ENCODE measurements at regions not wholly inside any gene's neighbourhood (a gene's known extent, or its start where the extent isn't known, plus 50 kb on each side); places are given as distances from the start of the nearest gene placed in this dataset.

DNA sequence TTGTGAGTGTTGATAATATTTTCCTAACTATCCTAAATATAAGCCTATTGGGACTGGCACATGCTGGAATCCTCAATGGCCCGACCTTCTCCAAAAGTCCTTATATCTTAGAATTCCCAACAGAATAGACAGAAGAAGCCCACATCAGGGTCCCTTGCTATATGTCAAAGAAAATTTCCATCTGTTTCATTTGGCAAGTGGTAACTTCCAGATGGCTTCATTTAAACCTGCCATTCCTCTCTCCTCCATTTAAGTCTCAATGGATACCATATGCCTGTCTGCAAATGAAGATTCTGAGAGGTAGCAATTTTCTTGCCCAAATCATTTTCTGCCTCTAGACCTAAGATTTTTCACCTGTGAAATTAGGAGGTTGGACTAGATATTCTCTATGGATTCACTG is 73.1 kb upstream of the KCNA4 start:
- DNase-seq, result peak; percentile 86 to 92

DNA sequence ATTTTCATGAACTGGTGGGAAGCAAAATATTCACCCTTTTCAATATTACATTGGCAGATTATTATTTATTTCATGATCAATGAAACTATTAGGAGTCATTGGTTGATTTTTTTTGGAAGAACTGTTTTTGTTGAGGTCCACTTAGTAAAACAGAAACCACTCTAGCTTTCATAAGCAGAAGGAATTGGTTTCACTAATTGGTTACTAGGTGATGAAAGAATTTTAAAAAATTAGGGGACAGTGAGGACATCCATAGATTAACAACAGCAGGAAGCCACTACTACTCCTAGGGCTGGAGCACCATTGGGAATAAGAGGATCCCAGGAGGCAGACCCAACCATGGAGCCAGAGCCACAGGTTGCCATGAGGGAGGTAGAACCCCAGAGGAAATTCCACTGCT is 74.4 kb upstream of the KCNA4 start:
- DNase-seq, result no peak

DNA sequence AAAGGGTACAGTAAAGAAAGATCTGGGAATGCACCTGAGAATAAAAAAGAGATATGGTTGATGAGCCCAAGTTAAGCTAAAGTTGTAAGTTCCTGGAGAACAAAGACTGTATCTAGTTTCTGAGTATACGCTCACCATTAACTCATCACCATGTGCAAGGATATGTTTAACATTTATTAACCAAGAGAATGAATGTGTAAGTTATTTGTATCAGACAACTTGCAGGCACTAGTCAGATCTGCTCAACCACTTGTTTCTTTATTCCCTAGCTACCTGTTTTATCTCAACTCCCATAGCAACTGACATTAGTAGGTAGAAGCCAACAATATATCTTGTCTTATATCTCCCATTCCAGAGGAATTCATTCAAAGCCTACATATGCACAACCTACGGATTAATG is 74.9 kb upstream of the KCNA4 start:
- DNase-seq, result no peak

DNA sequence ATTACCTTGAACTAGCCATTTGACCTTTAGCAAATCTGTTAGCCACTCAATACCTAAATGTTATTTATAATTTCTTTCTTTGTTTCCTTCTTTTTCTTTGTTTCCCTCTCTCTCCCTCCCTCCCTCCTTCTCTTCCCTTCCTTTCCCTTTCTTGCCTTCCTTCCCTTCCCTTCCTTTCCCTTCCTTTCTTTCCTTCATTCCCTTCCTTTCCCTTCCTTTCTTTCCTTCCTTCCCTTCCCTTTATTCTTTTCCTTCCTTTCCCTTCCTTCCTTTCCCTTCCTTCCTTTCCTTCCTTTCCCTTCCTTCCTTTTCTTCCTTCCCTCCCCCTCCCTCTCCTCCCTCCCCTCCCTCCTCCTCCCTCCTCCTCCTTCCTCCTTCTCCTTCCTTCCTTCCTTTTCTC is 75.7 kb upstream of the KCNA4 start:
- no peak for DNase-seq

DNA sequence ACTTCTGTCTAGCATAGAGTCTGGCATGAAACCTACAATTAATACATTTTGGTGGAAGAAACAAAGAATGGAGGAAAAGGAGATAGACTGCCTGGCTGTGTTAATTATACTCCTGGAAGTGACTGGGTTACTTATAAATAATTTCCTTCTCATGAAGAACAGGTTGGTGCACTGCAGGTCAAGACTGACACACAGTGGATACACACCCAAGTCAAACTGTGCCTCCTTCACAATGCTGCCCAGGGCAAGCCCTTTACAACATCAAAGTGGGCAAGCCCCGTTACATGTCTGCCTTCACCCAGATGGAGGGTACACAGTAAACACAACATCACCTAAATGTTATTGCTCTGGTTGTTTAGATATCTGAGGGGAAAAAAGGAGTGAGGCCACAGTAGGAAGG is 83.7 kb upstream of the KCNA4 start:
- no peak for DNase-seq

DNA sequence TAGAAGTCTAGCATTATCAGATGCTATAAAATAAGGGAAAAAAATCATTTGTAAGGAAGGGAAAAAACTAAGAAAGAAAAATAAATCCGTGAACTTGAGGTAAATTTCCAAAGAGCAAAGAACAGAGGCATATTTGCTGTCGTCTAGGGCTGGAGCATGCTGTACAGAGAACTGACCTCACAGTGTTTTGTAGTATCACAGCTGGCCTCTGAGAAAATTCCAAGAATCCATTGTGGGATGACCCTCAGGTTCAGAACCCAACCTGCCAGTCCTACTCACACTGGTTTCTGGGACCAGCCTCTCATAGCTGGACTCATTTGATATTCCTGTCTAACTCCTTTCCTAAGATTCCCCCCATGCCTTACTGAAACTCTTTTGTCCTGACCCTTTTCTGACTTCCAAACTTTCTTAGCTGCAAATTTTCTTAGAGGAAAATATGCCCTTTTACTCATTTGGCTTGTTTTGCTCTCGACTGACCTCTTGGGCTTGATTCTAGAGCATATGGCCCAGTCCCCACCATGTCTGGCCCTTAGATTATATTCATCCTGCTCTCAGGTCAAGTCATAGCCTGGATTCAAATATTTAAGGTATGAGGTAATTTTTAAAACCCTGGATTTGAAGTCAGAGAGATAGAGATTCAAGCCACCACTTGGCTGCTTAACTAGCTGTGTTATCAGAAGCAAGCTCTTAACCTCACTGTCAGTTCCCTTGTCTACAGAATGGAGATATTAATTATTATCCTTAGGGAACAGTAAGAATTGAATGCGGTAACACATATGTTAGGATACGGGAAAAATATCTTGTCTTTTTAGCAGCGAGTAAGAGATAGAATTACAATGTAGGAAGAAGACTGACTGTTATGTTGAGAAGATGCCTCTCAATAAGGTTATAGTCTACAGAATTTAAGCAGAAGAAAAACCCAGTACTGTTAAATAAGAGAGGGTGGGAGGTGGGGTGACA is 89.7 kb upstream of the KCNA4 start:
- DNase-seq, result no peak

DNA sequence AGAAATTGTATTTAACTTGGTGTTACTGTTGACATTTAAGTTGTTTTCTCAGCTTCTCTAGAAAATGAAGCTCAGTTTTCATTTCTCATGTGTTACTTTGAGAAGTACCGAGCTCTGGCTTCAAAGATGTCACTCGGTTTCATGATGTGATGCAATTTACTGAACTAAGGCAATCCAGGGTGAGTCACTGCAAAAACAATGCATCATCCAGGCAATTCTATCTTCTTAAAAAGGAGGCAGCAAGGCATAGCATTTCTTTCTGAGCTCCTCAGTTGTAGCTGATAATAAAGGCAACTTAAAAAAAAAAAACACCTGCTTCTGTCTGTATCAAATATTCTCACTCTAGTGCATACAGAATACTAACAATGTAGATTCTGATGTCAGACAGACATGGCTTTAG is 91.1 kb upstream of the KCNA4 start:
- DNase-seq, result no peak

DNA sequence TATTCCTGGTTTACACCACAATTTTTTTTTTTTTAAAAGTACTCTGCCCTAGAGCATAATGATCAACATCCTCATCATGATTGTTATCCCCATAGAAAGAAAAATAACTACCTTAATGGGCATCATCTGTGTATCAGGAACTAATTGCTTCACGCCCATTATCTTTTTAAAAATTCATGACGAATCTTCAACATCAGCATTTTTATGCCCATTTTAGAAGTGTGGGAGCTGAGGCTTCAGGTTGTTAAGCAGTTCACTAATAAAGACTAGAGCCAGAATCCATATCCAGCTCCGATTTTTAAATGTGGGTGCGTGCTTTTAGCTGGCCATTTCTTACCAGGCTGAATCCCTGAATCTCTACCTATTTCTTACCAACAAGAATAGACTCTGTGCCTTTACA is 92.9 kb upstream of the KCNA4 start:
- no peak for DNase-seq

DNA sequence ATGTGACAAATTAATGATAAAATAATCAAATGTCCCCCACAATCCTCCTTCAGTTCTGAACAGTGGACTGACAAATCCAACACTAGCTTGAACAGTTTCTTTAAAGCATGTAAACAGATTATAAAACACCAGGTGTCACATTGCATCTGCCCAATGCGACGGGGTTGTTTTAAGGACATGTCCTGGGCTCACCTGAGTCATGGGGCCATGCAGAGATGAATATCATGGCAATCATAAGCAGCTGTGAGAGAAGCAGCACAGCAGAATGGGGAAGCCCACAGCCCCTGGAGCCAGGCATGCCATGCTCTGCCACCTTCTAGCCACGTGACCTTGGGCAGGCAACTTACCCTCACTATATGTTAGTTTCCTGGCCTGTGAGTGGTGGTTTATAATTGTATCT is 93.9 kb upstream of the KCNA4 start:
- peak in 1 of 2 experiments; percentile 50 for DNase-seq

DNA sequence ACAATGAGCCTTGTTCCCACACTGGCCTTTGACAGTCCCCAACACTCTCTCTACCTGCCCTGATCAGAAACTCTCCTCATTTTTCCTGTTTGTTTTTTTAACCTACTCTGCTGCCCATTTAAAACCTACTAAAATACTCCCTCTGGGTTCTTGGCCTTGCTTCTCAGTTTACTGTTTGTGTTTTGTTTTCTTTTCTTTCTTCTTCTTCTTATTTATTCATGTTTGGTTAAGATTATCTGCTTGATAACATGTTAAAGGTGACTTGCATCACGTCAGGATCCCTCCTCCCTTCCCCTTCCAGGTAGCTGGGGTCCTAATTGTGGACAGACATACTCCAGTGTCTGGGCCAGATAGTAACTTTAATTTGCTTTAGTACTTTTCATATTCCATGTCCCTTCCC is 95.0 kb upstream of the KCNA4 start:
- no peak for DNase-seq

DNA sequence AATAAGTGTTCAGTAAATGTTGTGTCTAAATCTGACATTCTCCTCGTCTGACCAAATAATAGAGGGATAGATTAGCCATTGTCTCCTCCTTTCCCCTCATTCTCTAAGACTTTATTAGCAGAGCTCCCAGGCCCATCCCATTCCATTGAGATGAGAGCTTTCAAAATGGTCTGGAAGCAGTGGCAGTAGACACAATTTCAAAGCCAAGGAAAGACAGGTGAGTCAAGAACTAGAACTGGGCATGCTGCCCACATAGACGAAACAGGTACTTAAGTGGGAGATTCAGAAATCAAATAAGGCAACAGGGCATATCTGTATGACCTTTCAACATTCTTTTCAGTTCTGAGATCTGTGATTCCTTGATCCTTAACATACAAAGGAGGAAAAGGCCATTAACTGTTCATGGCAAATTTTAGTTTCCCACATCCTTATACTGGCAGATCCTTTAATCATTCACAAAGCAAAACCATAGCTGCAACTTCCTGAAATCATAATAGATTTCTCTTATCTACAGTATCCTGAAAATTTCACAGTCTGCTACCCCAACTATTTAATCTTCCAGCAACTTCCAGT is 96.6 kb upstream of the KCNA4 start:
- no peak for DNase-seq

DNA sequence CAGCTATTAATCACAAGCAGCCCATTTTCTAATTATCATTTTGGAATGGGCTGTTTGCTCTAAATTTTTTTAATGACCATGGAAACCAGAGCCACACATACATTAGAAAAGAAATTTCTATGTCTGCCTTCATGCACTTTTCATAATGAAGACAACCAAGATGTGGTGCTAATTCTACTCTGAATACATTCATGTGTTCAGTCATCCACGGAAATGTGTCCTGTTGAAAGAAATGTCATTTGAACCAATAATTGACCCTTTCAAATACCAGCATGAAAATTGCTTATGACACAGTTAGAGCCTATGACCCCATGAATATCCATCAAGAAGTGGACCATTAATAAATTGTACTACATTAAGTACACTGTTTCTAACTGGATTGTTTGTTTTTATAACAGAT is 99.7 kb upstream of the KCNA4 start:
- DNase-seq, result no peak

DNA sequence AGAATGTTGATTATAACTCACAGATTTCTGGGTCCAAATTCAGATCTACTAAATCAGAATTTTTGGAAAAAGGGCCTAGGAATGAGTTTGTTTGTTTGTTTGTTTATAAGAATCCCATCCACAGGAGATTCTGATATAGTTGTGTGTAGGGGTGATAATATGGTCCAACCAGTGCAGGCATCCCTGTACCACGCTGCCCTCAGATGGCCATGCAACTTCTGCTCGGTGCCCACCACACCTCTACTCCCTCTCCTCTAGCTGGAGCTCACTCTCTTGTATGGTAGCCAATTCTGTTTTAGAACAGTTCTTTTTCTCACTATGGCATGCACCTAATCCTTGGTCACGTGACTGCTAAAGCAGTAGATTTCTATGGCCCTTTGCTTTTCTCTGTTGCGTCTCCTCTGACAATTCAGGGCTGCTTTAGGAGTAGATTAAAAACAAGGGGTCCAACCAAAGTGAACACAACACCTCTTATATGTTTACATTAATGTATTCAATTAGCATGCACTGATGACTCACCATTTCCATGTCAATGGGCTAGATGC is 103.3 kb upstream of the KCNA4 start:
- peak in 1 of 2 experiments; percentile 24 for DNase-seq

DNA sequence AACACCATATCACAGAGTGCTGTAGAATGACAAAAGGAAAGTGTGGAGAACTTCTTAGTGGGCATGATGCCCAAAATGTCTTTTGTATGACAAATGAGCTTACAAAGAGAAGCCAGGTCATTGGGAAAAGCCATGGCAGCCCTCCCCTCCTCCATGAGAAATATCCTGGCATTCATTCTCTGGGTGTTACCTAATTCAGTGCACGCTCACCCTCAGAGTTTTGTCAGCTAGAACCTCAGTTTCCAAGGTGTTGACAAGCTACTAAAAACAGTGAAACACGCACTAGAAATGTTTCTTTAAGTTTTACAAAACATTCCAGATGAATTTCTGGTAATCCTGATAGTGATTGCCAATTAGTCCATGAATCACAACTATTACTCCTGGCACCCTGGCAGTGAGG is 105.4 kb upstream of the FSHB start:
- DNase-seq, result no peak

DNA sequence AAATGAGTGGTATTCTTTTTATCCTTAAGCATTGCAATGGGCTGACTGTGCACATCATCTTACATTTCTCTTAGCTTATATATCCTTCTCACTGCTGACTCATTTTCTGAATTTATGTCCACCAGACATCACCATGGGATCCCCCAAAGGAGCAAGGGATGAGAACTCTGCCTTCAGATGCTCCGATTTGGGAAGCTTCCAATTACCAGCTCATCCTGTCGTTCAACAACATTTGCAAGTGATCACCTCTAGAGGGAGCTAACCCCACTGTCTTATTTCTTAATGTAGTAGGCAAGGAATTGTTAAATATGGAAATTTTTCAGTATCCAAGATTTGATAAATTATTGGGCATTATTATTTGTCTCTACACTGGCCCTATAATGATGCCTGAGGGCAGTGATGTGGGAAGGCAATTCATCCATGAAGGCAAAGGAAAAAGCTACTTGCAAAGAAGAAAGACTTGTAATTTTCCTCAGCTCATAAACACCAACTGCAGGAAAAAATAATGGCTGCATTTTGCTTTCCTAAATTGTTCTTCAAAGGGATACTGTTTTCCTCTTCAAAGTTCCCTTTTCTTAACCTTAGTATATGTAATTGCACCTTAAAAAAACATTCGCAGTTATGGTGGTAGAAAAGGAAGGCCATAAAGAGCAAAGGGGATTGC is 102.4 kb upstream of the FSHB start:
- DNase-seq, result peak; percentile 7 to 41

DNA sequence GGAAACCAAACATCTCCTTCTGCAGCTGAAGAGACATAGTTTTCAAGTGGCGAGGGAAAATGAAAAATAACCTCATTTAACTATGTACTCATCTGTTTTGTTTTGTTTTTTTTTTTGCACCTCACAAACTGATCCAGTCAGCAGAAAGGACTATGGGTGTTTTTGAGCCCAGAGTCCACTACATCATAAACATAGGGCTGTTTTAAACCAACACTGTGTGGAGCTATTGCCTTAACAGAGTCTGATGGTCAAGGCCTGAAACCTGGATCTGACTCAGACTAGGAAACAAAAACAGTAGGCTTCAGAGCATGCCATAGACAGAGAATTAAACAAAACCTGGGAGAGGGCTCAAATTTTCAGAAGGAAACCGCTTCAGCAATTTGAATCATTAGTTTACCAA is 99.3 kb upstream of the FSHB start:
- no peak for DNase-seq

DNA sequence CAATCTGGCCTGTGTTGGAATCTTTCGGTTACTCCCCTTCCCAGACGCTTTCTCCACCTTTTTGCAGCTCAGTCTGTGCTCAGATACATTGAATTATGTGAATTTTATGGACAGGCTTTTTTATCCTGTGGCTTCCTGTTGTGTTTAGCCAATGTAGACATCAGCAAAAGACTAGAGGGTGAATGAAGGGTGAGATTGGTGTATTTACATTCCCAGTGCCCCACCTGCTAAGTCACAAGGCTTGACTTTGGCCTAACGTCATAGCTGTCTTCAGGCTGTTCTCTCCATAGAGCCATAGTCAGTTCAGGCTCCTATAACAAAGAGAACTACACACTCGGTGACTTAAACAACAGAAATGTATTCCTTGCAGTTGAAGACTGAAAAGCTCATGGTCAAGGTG is 97.5 kb upstream of the FSHB start:
- no peak for DNase-seq

DNA sequence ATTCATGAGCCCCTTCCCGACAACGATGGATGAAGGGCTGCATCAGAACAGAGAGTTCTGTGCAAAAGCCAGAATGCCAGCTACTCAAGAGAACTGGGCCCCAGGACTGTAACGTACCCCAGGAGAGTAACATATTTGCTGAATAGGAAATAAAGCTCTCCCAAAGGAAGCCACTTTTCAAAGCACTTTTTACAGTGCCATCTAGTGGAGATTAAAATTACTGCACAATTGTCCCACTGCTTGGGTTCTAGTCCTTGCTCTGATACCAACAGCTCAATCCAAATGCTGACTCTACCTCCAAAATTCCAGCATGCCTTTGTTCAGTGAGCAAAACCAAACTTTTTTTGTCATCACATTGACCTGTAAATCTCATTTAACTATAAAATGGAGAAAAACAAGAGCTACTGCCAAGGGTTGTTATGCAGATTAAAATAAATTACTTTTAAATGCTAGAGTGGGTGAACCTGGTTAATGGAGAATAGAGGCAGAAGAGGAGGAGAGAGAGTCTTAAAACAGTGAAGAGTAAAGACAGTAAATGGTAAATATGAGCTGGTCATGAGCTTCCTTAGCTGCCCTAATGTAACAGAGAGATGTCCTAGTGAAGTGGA is 87.6 kb upstream of the FSHB start:
- peak; percentile 5 to 55 for DNase-seq

DNA sequence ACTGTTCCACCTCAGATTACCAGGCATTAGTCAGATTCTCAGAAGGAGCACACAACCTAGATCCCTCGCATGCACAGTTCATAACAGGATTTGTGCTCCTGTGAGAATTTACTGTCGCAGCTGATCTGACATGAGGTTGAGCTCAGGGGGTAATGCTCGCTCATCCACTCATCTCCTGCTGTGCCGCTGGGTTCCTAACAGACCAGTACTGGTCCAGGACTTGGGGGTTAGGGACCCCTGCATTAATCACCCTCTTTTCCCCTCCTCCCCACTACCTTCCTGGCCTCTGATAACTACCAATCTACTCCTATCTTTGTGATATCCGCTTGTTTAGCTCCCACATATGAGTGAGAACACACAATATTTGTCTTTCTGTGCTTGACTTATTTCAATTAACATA is 83.5 kb upstream of the FSHB start:
- no peak for DNase-seq

DNA sequence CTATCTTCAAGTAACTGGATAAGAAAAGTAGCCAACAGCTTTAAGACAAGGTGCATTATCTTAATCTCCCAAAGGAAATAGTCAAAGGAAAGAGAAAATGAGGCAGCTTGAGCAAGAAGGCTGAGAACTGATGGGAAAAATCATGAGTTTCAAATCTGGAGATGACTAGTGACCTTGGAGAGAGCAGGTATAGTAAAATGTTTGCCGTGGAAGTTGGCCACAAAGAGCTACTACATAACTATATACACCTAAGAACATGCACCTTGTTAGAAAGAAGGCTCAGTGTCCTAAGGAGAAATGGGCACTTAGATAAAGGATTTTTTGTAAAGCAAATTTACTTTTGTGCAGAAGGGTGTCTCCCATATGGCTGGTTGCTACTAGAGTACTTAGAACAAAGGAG is 80.8 kb upstream of the FSHB start:
- no peak for DNase-seq

DNA sequence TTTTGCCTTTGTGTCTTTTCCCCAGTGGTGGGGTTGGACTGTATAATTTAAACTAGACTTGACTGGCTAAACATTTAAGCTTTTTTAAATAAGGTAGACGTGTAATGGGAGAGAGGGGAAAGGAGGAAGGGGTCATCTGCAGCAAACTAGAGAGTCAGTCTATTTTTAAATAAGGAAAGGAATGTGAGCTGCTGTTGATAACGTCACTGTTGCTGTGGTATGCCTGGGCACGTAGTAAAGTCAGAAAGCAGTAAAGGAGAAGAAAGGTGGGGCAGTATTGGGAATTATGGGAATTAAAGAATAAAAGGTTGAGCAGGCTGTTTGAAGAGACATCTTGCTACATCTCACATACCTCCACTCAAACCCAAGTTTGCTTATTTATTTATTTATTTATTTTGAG is 80.4 kb upstream of the FSHB start:
- no peak for DNase-seq

DNA sequence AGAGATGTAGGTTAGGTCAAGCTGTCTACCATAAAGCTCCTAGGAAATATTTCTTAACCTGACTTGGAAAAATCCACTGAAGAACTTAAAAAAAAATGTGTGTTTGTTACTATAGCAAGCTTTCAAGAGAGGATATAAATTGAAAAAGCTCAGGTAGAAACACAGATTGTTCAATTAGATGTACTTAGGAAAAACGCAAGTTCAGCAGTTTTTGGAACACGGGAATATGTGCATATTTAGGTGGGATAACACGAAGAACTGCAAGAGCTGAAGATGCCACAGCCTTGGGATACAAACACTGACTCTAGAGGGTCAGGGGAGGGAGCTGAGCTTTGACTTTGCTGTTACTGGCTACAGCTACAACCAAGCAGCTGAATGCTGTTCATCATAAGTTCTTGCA is 77.8 kb upstream of the FSHB start:
- DNase-seq, result no peak

DNA sequence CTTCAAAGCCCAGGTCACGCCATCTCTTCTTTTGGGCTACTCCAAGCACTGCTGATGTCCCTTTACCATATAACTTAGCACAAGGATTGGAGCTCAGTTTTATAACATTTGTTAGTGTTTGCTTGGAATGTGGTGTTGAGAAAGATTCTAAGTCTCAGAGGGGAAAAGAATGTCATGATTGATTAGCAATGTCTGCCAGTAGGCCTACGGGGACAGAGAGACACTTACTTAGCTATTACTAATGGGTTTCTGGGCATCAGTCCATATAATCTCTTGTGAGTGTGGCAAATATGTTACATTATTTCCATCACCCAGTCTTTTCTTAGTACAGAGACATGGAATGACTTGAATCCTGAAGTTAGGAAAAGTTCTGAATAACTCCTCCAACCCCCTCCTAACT is 75.4 kb upstream of the FSHB start:
- DNase-seq, result no peak

Data from NCI-H524 (cell line).